K562 (cell line): ENCODE measurements at regions not wholly inside any gene's neighbourhood (a gene's known extent, or its start where the extent isn't known, plus 50 kb on each side); places are given as distances from the start of the nearest gene placed in this dataset.

ENCODE experiments used
- CEBPB ChIP-seq: fragments of 450-650 bp; IDR thresholded peaks from 2 replicates; pipeline ENCODE4 v1.6.1; 2016; ENCODE audit warnings: missing genetic modification characterization, missing compliant biosample characterization
- DNMT1 ChIP-seq: fragments of 450-650 bp; IDR thresholded peaks from 2 replicates; pipeline ENCODE4 v1.6.1; 2016; ENCODE audit warnings: antibody characterized with exemption, mild to moderate bottlenecking
- NR2C2 ChIP-seq, 2 experiments: fragments of 200-800 bp in 1 of 2; sonication (Bioruptor generic) in 1 of 2; sonication (generic) in 1 of 2; formaldehyde crosslinking in 1 of 2; IDR thresholded peaks; 2 replicates each; pipeline versions ENCODE4 v1.6.1 to v1.8.0; 2016 to 2022; ENCODE audit warnings: mild to moderate bottlenecking in 1 of 2, missing compliant biosample characterization in 1 of 2, missing genetic modification characterization in 1 of 2, missing genetic modification reagents in 1 of 2
- SMAD2 ChIP-seq: fragments of 150-350 bp; IDR thresholded peaks from 2 replicates; pipeline ENCODE4 v1.6.1; 2014; ENCODE audit warnings: low read depth, mild to moderate bottlenecking, low read length
- SREBF1 ChIP-seq: fragments of 150-350 bp; IDR thresholded peaks from 2 replicates; pipeline ENCODE4 v1.6.1; 2014; ENCODE audit warnings: antibody characterized with exemption, low read depth, low read length, borderline replicate concordance
- TF ChIP-seq, protein P1 (sequence below): fragments of 450-650 bp; IDR thresholded peaks from 2 replicates; pipeline ENCODE4 v1.6.1; 2016; ENCODE audit warnings: low read depth
- TF ChIP-seq, protein P2 (sequence below): fragments of 250-450 bp; sonication (Bioruptor Pico); IDR thresholded peaks from 2 replicates; pipeline ENCODE4 v1.4.0; 2020

DNA sequence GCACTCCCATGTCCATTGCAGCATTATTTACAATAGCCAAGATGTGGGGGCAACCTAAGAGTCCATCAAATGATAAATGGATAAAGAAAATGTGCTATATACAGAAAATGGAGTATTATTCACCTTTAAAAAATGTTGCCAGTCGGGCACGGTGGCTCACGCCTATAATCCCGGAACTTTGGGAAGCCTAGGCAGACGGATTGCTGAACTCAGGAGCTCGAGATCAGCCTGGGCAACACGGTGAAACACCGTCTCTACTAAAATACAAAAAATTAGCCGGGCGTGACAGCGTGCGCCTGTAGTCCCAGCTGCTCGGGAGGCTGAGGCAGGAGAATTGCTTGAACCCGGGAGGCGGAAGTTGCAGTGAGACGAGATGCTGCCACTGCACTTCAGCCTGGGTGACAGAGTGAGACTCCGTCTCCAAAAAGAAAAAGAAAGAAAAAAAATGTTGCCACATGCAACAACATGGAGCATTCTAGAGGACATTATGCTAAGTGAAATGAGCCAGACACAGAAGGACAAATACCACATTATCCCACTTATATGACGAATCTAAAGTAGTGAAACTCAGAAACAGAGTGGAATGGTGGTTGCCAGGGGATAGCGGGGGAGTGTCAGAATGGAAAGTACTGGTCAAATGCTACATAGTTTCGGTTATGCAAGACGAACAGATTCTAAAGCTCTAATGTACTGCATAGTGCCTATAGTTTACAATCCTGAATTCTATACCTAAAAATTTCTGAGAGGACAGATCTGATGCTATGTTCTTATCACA, 1385.6 kb upstream of the TMEFF2 start (continued):
- TF ChIP-seq NR2C2 (CRISPR knock-in tag; IDR thresholded peaks at IDR 0.05) (no peak), NR2C2 (tag; IDR thresholded peaks at IDR 0.05) (no peak), CEBPB (tag) (no peak), SMAD2 (no peak), DNMT1 (no peak), SREBF1 (no peak)
- TF ChIP-seq, protein P1, sequence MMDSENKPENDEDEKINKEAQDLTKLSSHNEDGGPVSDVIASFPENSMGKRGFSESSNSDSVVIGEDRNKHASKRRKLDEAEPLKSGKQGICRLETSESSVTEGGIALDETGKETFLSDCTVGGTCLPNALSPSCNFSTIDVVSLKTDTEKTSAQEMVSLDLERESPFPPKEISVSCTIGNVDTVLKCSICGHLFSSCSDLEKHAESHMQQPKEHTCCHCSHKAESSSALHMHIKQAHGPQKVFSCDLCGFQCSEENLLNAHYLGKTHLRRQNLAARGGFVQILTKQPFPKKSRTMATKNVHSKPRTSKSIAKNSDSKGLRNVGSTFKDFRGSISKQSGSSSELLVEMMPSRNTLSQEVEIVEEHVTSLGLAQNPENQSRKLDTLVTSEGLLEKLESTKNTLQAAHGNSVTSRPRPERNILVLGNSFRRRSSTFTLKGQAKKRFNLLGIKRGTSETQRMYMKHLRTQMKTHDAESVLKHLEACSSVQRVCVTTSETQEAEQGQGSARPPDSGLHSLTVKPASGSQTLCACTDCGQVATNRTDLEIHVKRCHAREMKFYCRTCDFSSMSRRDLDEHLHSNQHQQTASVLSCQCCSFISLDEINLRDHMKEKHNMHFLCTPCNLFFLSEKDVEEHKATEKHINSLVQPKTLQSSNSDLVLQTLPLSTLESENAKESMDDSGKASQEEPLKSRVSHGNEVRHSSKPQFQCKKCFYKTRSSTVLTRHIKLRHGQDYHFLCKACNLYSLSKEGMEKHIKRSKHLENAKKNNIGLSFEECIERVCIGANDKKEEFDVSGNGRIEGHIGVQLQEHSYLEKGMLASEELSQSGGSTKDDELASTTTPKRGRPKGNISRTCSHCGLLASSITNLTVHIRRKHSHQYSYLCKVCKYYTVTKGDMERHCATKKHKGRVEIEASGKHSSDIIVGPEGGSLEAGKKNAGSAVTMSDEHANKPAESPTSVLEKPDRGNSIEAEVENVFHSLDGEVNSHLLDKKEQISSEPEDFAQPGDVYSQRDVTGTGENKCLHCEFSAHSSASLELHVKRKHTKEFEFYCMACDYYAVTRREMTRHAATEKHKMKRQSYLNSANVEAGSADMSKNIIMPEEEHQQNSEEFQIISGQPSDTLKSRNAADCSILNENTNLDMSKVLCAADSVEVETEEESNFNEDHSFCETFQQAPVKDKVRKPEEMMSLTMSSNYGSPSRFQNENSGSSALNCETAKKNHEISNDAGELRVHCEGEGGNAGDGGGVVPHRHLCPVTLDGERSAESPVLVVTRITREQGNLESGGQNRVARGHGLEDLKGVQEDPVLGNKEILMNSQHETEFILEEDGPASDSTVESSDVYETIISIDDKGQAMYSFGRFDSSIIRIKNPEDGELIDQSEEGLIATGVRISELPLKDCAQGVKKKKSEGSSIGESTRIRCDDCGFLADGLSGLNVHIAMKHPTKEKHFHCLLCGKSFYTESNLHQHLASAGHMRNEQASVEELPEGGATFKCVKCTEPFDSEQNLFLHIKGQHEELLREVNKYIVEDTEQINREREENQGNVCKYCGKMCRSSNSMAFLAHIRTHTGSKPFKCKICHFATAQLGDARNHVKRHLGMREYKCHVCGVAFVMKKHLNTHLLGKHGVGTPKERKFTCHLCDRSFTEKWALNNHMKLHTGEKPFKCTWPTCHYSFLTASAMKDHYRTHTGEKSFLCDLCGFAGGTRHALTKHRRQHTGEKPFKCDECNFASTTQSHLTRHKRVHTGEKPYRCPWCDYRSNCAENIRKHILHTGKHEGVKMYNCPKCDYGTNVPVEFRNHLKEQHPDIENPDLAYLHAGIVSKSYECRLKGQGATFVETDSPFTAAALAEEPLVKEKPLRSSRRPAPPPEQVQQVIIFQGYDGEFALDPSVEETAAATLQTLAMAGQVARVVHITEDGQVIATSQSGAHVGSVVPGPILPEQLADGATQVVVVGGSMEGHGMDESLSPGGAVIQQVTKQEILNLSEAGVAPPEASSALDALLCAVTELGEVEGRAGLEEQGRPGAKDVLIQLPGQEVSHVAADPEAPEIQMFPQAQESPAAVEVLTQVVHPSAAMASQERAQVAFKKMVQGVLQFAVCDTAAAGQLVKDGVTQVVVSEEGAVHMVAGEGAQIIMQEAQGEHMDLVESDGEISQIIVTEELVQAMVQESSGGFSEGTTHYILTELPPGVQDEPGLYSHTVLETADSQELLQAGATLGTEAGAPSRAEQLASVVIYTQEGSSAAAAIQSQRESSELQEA = no peak
- TF ChIP-seq, protein P2, sequence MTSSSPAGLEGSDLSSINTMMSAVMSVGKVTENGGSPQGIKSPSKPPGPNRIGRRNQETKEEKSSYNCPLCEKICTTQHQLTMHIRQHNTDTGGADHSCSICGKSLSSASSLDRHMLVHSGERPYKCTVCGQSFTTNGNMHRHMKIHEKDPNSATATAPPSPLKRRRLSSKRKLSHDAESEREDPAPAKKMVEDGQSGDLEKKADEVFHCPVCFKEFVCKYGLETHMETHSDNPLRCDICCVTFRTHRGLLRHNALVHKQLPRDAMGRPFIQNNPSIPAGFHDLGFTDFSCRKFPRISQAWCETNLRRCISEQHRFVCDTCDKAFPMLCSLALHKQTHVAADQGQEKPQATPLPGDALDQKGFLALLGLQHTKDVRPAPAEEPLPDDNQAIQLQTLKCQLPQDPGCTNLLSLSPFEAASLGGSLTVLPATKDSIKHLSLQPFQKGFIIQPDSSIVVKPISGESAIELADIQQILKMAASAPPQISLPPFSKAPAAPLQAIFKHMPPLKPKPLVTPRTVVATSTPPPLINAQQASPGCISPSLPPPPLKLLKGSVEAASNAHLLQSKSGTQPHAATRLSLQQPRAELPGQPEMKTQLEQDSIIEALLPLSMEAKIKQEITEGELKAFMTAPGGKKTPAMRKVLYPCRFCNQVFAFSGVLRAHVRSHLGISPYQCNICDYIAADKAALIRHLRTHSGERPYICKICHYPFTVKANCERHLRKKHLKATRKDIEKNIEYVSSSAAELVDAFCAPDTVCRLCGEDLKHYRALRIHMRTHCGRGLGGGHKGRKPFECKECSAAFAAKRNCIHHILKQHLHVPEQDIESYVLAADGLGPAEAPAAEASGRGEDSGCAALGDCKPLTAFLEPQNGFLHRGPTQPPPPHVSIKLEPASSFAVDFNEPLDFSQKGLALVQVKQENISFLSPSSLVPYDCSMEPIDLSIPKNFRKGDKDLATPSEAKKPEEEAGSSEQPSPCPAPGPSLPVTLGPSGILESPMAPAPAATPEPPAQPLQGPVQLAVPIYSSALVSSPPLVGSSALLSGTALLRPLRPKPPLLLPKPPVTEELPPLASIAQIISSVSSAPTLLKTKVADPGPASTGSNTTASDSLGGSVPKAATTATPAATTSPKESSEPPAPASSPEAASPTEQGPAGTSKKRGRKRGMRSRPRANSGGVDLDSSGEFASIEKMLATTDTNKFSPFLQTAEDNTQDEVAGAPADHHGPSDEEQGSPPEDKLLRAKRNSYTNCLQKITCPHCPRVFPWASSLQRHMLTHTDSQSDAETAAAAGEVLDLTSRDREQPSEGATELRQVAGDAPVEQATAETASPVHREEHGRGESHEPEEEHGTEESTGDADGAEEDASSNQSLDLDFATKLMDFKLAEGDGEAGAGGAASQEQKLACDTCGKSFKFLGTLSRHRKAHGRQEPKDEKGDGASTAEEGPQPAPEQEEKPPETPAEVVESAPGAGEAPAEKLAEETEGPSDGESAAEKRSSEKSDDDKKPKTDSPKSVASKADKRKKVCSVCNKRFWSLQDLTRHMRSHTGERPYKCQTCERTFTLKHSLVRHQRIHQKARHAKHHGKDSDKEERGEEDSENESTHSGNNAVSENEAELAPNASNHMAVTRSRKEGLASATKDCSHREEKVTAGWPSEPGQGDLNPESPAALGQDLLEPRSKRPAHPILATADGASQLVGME (CRISPR knock-in tag) = no peak
